GM12878 (cell line): ENCODE measurements at regions not wholly inside any gene's neighbourhood (a gene's known extent, or its start where the extent isn't known, plus 50 kb on each side); places are given as distances from the start of the nearest gene placed in this dataset.

Experiments
- BCL3 ChIP-seq: IDR thresholded peaks from 2 replicates; pipeline ENCODE4 v1.6.1; 2011; ENCODE audit warnings: borderline replicate concordance, low read depth, mild to moderate bottlenecking, moderate library complexity, low read length; ENCODE audit not compliant: insufficient read depth, poor library complexity, severe bottlenecking
- BHLHE40 ChIP-seq, 2 experiments: fragments of 450-650 bp in 1 of 2; IDR thresholded peaks; 2 replicates each; pipeline ENCODE4 v1.6.1; 2011 to 2017; ENCODE audit warnings: low read depth in 2 of 2, borderline replicate concordance in 1 of 2, improper control_type of control experiment in 1 of 2, low read length in 1 of 2, mild to moderate bottlenecking in 1 of 2
- CEBPZ ChIP-seq: fragments of 150-350 bp; IDR thresholded peaks from 2 replicates; pipeline ENCODE4 v1.6.1; 2016; ENCODE audit warnings: low read depth, low read length
- E2F4 ChIP-seq: IDR thresholded peaks from 2 replicates; pipeline ENCODE4 v1.6.1; 2012; ENCODE audit warnings: low read depth, low read length, improper control_type of control experiment
- FOXM1 ChIP-seq: IDR thresholded peaks from 2 replicates; pipeline ENCODE4 v1.6.1; 2012; ENCODE audit warnings: low read depth, mild to moderate bottlenecking, inconsistent platforms, low read length, moderate library complexity
- PAX8 ChIP-seq: fragments of 450-650 bp; IDR thresholded peaks from 2 replicates; pipeline ENCODE4 v1.6.1; 2017; ENCODE audit warnings: mild to moderate bottlenecking, moderate library complexity
- TCF12 ChIP-seq: IDR thresholded peaks from 2 replicates; pipeline ENCODE4 v1.6.1; 2011; ENCODE audit warnings: low read depth, mild to moderate bottlenecking, low read length
- ZNF24 ChIP-seq: fragments of 450-650 bp; IDR thresholded peaks from 2 replicates; pipeline ENCODE4 v1.6.1; 2017; ENCODE audit warnings: antibody characterized with exemption, mild to moderate bottlenecking
- TF ChIP-seq, protein P1 (sequence below): fragments of 450-650 bp; IDR thresholded peaks from 2 replicates; pipeline ENCODE4 v1.6.1; 2018; ENCODE audit warnings: borderline replicate concordance, mild to moderate bottlenecking; ENCODE audit not compliant: partially characterized antibody

- no peak for TF ChIP-seq E2F4
- no peak for TF ChIP-seq BHLHE40 (IDR thresholded peaks at IDR 0.05; ENCODE audit: borderline replicate concordance in 1 of 2, low read depth in 2 of 2, low read length in 1 of 2)
- TF ChIP-seq, protein P1, sequence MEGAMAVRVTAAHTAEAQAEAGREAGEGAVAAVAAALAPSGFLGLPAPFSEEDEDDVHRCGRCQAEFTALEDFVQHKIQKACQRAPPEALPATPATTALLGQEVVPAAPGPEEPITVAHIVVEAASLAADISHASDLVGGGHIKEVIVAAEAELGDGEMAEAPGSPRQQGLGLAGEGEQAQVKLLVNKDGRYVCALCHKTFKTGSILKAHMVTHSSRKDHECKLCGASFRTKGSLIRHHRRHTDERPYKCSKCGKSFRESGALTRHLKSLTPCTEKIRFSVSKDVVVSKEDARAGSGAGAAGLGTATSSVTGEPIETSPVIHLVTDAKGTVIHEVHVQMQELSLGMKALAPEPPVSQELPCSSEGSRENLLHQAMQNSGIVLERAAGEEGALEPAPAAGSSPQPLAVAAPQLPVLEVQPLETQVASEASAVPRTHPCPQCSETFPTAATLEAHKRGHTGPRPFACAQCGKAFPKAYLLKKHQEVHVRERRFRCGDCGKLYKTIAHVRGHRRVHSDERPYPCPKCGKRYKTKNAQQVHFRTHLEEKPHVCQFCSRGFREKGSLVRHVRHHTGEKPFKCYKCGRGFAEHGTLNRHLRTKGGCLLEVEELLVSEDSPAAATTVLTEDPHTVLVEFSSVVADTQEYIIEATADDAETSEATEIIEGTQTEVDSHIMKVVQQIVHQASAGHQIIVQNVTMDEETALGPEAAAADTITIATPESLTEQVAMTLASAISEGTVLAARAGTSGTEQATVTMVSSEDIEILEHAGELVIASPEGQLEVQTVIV, result no peak
- no peak for TF ChIP-seq FOXM1
- TF ChIP-seq TCF12, result no peak
- TF ChIP-seq ZNF24, result no peak
- TF ChIP-seq PAX8, result no peak
- no peak for TF ChIP-seq CEBPZ
- TF ChIP-seq BCL3, result no peak
Measured at GRCh38 chr17:72561680-72562079, 440.9 kb downstream of the SOX9 start (continued).
